ENCODE measurements at regions not wholly inside any gene's neighbourhood (a gene's known extent, or its start where the extent isn't known, plus 50 kb on each side); places are given as distances from the start of the nearest gene placed in this dataset.

DNA sequence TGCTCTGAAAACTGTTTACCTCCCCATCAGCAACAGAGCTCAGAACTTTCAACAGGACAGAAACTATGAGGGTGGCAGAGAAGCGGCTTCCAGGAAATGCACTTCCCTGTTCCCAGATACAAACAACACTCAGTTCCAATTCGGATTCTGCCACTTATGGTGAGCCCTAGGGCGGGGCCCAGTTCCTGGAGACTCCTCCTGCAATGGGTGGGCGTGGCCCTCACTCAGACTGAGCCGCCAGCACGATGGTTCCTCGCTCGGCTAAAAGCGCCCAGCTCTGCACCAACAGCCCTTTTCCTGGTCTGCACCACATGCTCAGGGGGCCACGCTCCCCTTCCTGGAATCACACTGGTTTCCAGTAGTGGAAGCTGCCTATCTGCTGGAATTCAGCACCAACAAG lies 314.1 kb downstream of the CTTN start:
- no peak for DNase-seq

DNA sequence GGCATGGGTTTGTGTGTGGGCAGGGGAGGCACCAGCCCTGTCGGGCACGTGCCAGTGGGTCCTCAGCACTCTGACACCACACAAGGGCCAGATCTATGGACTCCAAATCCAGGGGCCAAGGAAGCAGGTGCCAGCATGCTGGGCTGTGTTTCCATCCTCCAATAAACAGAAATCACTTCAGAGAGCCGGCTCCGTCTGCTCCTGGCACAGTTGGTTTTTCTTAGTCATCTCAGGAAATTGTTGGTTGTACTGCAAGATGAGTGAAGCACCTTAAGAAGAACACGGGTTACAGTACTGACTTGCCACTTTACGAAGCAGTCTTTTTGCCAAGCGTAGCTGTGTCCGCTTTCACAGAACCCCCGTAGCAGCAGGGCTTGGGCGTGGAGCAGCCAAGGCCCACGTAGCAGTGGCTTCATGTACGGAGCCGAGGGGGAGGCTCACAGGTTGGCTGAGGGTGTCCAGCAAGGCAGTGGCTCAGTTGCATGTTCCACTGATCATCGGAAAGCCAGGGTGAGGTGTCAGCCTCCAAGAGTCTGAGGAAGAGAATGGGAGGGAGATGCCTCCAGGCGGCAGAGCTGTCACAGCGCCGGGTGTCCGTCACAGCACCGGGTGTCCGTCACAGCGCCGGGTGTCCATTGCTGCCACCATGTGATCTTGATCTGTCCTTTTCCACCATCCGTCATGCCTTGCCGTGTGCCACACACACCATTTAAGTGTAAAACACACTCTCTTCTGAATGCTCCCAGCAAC lies 314.9 kb downstream of the CTTN start:
- DNase-seq = no peak

DNA sequence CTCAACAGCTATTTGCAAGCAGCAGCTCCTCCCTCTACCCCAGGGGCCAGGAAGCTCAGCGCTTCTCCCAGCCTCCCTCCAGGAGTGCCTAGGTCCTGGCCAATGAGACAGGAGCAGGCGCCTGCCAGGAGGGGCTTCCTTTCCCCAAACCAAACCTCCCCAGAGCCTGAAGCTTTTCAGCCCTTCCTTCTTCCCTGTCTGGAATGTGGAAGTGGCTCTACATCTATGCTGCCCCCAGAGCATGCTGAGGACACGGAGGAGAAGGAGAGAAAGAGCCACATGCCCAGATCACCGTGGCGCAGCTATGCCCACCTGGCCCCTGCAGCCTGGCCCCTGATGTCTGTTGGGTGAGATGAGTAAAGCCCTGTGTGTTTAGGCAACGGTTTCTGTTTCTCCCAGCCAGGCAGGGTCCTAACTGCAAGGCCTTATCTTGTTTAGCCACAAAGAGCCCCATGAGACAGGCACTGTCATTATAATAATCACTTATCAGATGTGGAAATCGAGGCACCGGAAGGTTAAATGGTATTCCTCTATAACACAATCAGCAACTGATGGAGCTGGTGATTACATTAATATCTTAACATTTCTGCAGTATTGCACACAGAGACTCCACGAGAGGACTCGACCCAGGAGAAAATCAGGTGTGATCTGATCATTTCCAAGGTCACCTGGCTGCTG lies 315.8 kb downstream of the CTTN start:
- DNase-seq = no peak

DNA sequence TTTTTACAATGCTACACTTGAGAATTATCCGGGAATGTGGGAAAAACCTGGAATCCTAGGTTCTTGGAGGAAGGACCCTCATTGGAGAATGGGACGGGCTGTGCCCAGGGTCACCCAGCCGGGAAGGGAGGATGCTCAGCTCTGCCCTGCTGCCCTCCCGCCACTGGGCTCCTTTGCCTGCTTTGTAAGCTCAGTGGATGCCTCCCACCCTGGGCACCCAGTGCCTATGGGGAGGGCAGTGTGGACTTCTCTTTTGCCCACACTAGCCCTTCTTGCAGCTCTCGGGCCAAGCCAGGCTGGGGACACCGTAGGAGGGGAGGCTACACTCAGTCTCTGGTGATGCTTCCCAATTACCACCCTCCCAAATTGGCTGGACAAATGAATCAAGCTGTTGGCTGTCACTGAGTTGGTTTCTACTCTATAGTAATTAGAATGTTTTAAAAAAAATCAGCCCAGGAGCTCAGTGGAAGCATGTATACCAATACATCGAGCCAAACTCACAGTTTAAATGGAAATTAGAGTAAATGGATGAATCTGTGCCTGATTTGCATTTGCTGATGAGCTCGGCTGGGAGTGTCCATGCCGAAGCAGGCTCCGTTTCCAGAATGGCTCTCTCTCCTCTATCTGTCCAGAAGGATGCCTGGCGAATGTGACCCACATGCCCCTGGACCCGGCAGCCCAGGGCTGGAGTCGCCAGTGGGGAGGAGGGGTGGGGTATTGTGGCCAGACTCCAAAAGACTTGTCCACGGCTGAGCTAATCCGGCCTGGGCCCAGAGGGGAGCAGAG lies 317.0 kb downstream of the CTTN start:
- no peak for DNase-seq

DNA sequence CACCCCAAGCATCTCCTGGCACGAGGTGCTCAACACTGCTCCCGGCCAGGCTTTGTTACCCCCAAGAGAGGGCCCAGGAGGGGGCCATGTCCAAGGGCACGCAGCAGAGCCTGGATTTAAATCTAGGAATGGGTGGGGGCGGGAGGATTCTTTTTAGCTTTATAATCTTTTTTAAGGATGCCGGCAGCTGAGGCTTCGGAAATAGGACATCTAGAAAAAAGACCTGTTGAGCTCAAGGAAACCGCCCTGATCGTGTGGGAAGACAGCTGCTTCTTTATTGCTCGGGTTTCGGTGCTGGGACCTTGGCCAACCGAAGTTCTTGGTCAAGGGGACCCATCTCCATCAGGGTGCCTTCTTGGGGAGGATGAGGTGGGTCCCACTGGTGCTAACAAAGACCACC lies 317.9 kb downstream of the CTTN start:
- DNase-seq = no peak

DNA sequence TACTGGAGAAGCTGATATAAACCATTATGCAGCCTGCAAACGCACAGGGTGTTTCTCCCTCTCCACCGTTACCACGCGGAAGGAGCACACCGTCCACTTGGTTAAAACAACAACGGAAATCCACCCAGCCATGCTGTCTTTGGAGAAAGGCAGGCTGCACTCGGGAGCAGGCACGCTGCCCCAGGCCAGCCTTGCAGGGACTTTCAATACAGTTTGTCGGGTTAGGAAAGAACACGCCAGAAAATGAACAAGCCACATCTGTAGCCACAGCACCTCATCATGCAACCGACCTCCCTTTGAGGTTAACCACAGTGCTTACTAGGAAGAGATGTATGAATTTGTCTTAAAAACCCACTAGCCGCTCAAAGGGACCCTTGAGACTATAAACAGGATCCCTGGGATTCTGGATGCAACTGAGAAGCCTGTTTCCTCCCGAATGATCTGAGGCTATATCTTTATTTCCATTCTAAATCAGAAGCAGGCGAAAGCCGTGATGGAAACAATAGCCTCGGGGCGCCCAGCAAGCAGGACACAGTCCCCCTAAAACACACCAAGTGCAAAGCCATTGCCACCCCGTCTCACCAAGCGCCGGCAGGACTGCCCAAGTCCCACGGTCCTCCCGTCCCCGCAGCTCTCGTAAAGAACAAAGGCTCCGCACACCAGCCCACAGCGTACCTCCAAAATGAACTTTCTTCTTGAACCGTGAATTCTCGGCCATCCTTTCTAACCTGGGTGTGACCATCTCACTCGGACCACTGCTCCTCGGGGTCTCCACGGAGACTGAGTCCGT lies 318.9 kb downstream of the CTTN start:
- no peak for DNase-seq

DNA sequence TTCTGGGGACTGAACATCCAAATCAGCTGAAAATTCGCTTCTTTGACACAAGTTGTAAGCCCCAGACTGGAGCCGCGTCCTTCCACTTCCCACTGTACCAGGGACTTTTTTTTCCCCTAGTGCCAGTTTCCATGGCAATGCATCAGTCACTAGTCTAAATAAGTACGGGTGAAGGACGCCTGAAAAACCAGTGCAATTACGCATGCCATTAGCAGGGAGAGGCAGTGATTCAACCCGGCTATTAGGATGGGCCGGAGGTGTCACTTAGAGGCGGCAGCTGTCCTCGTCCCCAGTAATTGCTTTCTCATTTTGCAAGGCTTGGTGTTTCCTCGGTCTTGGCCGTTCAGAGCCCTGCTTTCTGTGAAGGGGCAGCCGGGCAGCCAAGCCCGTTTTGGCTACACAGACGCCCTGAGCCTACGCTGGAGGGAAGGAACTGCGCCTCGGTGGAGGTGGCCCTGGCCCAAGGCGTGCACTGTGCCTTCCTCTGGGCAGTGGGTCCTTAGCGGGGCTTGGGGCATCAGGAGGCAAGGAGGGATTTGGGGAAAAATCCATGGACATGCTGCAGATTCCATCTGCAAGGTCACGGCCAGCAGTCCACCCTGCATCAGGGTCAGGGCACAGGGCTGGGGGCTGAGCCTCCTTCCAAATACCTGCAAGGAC lies 319.7 kb downstream of the CTTN start:
- no peak for DNase-seq

DNA sequence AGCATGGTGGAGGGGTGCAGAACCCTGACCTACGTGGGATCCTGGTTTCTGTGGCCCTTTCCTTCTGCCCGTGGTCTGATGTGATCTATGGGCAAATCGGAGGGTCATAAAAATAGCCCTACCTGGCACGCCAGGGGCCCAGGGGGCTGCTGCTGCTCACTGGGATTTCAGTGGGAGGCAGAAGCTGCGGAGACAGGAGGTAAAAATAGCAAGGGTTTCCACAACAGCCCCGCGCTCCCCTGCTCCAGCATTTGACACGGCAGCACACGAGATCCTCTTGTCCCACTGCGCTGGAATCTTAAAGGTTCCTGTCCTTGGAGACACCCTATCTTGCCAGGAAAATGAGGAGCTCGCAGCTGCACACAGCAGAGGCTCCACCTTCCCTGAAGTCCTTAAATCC lies 321.2 kb downstream of the CTTN start:
- DNase-seq = no peak

DNA sequence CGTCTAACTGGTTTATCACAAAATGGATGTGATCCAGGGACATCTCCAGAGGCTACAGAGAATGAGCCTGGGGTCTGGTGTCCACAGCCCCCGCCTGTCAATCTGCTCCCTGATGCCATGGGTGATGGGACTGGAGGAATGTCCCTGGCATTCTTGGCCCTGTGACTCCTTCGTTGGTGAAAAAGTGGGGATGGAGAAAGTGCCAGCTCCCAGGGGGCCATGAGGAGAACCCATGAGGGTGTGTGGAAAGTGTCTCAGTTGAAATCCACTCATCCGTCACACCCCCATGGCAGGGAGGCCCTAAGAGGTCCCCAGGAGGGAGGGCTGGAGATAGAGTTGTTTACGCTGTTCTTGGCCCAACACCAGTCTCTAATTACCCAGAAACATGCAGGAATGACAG lies 322.0 kb downstream of the CTTN start:
- no peak for DNase-seq

DNA sequence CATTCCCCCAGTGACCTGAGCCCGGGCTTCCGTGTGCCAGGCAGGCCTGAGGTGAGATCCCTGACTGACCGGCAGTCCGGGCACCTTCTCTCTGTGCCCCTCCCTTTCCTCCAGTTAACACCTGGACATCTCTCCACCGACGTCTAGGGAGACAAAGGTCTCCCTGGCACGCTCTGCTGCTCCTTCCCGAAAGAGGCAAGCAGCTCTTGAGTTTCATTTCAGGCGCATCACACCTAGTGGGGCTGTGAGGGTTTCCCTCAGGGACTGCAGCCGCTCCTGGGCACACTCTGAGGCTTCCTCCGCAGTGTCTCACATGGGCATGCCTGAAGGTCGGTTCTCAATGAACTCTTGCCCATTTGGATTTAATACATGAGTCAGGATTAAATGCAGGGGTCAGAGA lies 322.7 kb downstream of the CTTN start:
- no peak for DNase-seq

DNA sequence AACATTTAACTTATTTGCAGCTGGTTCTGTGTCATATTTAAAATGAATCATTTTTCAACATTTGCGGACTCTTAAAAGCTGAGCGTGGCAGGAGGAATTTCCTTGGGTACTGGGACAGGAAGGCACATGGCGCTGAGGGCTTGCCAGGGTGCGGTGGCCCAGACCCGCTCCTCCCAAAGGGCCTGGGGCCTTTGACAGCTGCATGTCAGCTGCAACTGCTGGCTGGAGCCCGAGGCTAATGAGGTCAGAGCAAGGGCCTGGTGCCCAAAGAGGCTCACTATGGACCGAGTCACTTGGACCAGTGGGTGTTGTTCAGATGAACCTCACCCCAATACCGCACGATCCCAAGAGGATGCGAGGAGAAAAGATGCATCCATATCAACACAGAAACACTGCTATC lies 326.9 kb downstream of the CTTN start:
- DNase-seq = no peak

DNA sequence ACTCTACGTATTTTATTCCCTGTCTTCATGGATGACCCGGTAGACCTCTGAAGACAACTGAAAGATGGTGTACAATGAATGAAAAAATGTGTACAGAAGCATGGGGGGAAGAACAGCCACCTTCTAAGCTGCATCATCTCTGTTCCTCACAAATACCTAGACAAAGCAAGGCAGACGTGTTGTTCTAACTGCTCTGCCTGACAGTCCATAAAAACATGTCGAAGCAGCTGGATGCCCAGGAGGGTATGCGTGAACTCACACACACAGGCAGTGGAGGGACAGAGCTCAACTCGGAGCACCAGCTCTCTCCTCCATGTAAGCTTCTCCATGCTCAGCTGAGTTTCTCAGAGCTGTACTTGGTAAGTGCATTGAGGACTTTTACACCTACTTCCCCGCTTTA lies 327.4 kb downstream of the CTTN start:
- no peak for DNase-seq

DNA sequence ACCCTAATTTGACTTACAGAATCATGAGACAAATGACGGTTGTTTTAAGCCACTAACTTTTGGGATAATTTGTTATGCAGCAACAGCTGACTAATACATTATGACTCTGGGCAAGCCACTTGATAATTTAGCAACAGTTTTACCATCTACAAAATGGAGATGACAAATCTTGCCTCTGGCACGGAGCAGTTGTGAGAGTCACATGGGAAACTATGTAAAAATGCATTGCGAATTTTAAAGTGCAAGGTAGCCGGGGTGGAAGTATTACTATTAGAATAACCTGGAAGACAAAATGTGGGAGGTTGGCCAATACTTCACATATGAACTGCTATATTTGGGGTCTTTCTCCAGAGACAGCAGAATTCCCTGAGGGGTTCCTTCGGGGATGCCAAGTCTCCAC lies 328.7 kb downstream of the CTTN start:
- DNase-seq = no peak

DNA sequence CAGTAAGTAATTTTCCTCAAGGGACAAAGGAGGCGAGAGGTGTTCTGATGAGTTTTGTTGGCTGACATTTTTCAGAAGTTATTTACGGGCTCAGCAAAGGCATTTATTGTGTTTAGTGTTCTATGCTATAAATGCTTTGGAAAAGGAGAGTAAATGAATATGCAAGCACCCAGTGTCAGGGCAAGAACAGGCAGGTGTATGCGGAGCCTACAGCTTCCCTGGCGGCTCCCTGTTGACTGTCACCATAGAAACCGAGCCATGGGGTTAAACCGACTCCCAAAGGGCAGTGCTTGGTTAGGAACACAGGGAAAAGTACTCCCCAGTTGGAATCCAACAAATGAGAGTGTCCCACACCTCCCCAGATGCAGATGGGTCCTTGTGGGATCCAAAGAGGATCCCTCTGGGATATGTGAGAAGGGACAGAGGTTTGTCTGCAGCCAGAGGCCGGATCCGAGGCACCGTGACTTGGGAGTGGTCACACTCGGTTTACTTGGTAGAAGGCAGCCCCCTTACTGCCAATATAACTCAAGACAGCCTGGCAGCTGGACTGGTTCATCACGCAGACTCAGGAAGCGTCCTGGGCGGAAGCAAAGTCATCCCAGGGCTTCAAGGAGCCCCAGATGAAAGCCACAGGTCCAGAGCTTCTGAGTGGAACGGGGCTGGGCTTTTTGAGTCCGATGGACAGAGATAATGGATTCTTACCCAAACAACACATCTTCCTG lies 329.7 kb downstream of the CTTN start:
- DNase-seq = no peak

DNA sequence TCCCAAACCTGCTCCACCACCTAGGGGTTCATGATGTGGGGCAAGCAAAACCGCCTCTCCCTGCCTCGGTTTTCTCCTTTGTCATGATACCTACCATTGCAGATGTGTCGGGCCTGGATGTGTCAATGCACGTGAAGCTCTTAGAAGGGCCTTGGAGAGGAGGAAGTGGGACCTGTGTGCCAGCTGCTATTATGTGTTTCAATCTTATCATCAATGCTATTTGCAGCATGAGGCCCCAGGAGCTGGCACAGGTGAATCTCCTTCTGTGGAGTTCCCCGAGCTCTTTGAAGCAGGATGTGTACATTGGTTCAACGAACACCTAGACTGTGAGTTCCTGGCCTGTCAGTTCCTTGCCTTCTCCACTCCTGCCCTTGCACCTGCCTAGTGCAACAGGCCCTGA lies 331.6 kb downstream of the CTTN start:
- DNase-seq = no peak

DNA sequence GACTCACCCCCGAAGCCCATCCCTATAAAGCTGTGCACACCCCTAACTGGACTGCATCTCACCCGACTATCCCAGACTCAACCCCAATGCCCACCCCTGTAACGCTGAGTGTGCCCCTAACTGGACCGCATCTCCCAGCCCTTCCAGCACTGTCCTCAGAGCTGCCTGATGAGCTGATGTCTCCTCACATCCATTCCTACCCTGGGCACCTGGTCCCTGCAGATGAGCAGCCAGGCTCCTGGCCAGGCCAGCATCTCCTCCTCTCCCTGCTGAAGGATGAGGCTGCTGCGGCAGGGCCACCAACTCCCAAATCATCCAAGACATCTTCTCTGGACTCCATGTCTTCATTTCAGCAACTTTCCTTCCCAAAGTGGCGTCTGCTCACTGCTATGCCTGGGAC lies 332.1 kb downstream of the CTTN start:
- DNase-seq = no peak

DNA sequence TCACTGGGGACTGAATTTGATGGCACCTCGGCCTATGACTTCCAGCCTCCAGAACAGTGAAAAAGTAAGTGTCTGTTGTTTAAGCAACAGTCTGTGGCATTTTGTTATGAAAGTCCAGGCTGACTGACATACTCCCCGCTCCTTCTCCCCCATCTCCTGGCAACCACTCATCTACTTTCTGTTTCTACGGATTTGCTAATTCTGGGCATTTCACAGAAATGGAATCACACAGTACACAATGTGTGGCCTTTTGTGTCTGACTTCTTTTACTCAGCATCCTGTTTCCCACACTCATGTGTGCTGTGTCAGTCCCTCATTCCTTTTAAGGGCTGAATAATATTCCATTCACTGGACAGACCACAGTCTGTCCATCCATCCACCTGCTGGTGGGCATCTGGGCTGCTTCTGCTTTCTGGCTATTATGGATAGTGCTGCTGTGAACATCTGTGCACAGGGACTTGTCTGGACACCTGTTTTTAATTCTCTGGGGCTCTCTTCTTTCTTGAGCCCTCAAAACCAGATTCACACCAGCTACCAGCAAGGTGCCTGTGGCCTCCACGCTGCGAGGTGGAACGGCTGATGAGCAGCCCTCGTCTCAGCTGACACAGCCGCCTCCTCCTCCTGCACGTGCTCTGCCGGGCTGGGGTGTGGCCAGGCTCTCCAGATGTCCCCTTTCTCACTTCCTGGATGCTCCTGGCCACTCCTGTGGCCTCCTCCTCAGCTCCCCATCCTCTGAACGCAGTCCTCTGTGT lies 333.1 kb downstream of the CTTN start:
- DNase-seq = no peak

DNA sequence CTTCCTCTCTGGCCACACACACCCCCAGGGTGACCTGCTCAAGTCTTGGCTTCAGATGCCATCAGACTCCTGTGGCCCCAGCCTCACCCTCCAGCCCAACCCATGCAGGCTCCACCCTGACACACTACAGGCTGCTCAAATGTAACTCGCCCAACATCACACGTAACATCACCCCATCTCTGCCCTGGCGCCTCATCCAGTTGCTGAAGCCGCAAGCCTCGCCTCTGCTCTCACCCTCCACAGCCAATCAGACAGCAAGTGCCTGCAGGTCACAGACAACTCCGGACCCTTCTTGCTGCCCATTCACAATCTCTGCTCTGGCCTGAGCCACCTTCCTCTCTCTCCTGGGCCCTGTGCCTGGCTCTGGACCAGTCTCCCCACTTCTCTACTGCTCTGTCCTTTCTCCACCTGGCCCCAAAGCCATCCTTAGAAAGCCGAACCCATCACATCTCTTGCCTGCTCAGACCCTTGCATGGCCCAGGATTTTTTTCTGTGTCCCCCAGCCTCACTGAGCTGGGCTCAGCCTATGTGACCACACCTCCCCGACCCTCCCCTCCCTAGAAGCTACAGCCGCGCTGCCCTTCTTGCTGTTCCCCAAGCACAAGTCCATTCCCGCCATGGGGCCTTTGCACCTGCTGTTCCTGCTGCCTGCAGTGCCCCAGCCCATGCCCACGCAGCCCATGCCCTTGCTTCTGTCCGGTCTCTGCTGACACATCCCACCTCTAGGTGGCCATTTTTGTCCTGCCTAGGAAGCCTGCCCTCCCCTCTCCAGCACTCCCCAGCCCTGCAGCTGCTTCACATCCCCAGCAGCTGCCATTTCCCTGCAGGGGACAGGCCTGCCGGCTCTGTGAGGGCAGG lies 333.9 kb downstream of the CTTN start:
- DNase-seq = no peak

DNA sequence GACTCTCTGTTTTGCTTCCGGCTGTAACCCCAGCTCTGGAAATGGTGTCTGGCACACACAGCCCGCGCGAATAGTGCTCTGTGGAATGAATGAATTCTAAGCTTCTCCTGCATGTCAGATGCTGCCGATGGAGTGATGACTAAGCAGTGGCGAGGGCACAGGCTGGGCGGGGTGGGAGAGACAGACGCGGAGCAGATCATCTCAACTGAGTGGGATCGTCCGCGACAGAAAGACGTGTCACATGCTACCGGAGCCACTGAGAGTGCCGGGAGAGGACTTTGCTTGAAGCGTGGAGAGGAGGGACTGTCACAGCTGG lies 334.5 kb downstream of the CTTN start:
- DNase-seq = no peak
